ENCODE measurements at regions not wholly inside any gene's neighbourhood (a gene's known extent, or its start where the extent isn't known, plus 50 kb on each side); places are given as distances from the start of the nearest gene placed in this dataset.

GRCh38 chr1:104768466-104768865 lies 1018.8 kb downstream of the AMY1C start:
- no peak overlapping the region for H3K4me3 ChIP-seq (replicated peaks in 1 of 3; ENCODE audit: low read depth in 2 of 3, low read length in 3 of 3)
- H2AFZ ChIP-seq (ENCODE audit: insufficient read depth, low read depth, low read length, poor library complexity, severe bottlenecking): no peak overlapping the region
- Mint-ChIP-seq H3K27me3 (ENCODE audit: low read depth in 3 of 3) (no peaks in the 10 kb centered on the region), H3K4me1 (no peaks in the 10 kb centered on the region), H3K27ac (no peak overlapping the region), H3K9me3 (no peaks in the 10 kb centered on the region), H3K4me3 (no peak overlapping the region), H3K36me3 (no peaks in the 10 kb centered on the region)
- no peaks in the 10 kb centered on the region for H3K4me1 ChIP-seq (ENCODE audit: control insufficient read depth in 1 of 2, insufficient read depth in 2 of 2, low read length in 2 of 2)
- H4K20me1 ChIP-seq (ENCODE audit: insufficient read depth, low read length): no peaks in the 10 kb centered on the region
- no CpG with 5 or more reads among the region's 3 CpGs for WGBS (ENCODE audit: insufficient coverage)
- no peak overlapping the region for H3K9ac ChIP-seq (ENCODE audit: insufficient read depth, low read length, poor library complexity, severe bottlenecking)
- H3K79me2 ChIP-seq (ENCODE audit: insufficient read depth, low read length): no peaks in the 10 kb centered on the region
- no peaks in the 10 kb centered on the region for H3K27me3 ChIP-seq (ENCODE audit: control insufficient read depth in 2 of 2, insufficient read depth in 2 of 2, low read length in 2 of 2)
- H3K4me2 ChIP-seq (replicated peaks; ENCODE audit: extremely low read depth, low read length, poor library complexity, severe bottlenecking): no peak overlapping the region
- no peaks in the 10 kb centered on the region for H3K9me3 ChIP-seq (replicated peaks in 1 of 2; ENCODE audit: control insufficient read depth in 1 of 2, insufficient read depth in 1 of 2, low read length in 2 of 2)
- H3K27ac ChIP-seq (ENCODE audit: low read depth in 1 of 2, low read length in 2 of 2): no peak overlapping the region
- intact Hi-C loops (cut with micrococcal nuclease): no loop called here
- TF ChIP-seq, protein P1, sequence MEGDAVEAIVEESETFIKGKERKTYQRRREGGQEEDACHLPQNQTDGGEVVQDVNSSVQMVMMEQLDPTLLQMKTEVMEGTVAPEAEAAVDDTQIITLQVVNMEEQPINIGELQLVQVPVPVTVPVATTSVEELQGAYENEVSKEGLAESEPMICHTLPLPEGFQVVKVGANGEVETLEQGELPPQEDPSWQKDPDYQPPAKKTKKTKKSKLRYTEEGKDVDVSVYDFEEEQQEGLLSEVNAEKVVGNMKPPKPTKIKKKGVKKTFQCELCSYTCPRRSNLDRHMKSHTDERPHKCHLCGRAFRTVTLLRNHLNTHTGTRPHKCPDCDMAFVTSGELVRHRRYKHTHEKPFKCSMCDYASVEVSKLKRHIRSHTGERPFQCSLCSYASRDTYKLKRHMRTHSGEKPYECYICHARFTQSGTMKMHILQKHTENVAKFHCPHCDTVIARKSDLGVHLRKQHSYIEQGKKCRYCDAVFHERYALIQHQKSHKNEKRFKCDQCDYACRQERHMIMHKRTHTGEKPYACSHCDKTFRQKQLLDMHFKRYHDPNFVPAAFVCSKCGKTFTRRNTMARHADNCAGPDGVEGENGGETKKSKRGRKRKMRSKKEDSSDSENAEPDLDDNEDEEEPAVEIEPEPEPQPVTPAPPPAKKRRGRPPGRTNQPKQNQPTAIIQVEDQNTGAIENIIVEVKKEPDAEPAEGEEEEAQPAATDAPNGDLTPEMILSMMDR (IDR thresholded peaks at IDR 0.05): no peak
- DNase-seq: no peak
- no peaks in the 10 kb centered on the region for H3K36me3 ChIP-seq (replicated peaks in 1 of 2; ENCODE audit: control insufficient read depth in 1 of 2, insufficient read depth in 2 of 2, low read length in 2 of 2)

- TF ChIP-seq, protein P1 (IDR thresholded peaks at IDR 0.05): peak; percentile 52
- Histone ChIP-seq H3K27me3 (ENCODE audit: control insufficient read depth in 2 of 2, insufficient read depth in 2 of 2, low read length in 2 of 2) (no peaks in the 10 kb centered on the region), H2AFZ (ENCODE audit: insufficient read depth, low read depth, low read length, poor library complexity, severe bottlenecking) (no peak overlapping the region), H3K27ac (ENCODE audit: low read depth in 1 of 2, low read length in 2 of 2) (no peak overlapping the region), H3K36me3 (replicated peaks in 1 of 2; ENCODE audit: control insufficient read depth in 1 of 2, insufficient read depth in 2 of 2, low read length in 2 of 2) (no peaks in the 10 kb centered on the region), H3K4me3 (replicated peaks in 1 of 3; ENCODE audit: low read depth in 2 of 3, low read length in 3 of 3) (no peak overlapping the region), H4K20me1 (ENCODE audit: insufficient read depth, low read length) (no peaks in the 10 kb centered on the region), H3K9me3 (replicated peaks in 1 of 2; ENCODE audit: control insufficient read depth in 1 of 2, insufficient read depth in 1 of 2, low read length in 2 of 2) (no peaks in the 10 kb centered on the region), H3K4me1 (ENCODE audit: control insufficient read depth in 1 of 2, insufficient read depth in 2 of 2, low read length in 2 of 2) (no peaks in the 10 kb centered on the region), H3K9ac (ENCODE audit: insufficient read depth, low read length, poor library complexity, severe bottlenecking) (no peak overlapping the region), H3K4me2 (replicated peaks; ENCODE audit: extremely low read depth, low read length, poor library complexity, severe bottlenecking) (no peak overlapping the region), H3K79me2 (ENCODE audit: insufficient read depth, low read length) (no peaks in the 10 kb centered on the region)
- WGBS (ENCODE audit: insufficient coverage): no CpG with 5 or more reads among the region's 6 CpGs
- no peak overlapping the region for H3K27ac Mint-ChIP-seq
- intact Hi-C loops (cut with micrococcal nuclease): no loop called here
- no peaks in the 10 kb centered on the region for H3K36me3 Mint-ChIP-seq
- no peak for DNase-seq
- H3K4me1 Mint-ChIP-seq: no peaks in the 10 kb centered on the region
- H3K4me3 Mint-ChIP-seq: no peak overlapping the region
- H3K9me3 Mint-ChIP-seq: peaks cover 0 to 6% (median 0%) of the 10 kb centered on the region in 7 donors
- H3K27me3 Mint-ChIP-seq (ENCODE audit: low read depth in 3 of 3): peaks cover 0 to 2% (median 0%) of the 10 kb centered on the region in 3 donors
These were observed 1030.9 kb downstream of the AMY1C start for GRCh38 chr1:104780470-104781078.
